ENCODE measurements at regions not wholly inside any gene's neighbourhood (a gene's known extent, or its start where the extent isn't known, plus 50 kb on each side); places are given as distances from the start of the nearest gene placed in this dataset.

DNA sequence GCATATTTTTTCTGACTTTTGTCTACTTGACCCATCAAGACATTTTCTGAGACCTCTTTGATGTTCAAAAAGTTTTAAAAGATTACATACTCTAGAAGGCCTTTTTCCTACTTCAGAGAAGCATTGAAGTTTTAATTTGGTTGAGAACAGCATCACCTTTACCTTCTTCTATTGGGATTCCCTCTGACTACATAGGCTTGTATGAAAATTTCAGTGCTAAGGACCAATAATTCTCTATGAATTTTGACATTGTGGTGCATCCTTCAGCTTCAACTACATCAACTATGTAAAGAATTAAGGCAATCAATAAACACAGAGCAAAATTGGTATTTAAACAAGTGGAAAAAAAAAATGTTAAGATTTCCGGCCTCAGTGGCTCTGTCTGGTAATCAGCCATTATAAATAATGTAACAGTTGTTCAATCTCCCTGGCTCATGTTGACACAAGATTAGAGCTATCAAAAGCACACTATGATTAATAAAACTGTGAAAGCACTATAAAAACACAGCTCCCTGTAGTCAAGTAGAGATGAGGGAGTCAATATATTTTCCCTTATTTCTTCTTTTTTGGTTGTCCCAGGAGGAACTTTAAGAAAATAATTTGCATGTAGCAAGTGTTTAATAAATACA is 627.0 kb upstream of the SYT4 start:
- no peak for TF ChIP-seq CTCF (IDR thresholded peaks at IDR 0.05; ENCODE audit: low read depth, low read length)
- no peak overlapping the region for H3K4me3 ChIP-seq (ENCODE audit: low read depth, low read length)
- DNase-seq (ENCODE audit: low read depth, low spot score), result no peak
- in situ Hi-C loops (cut with HindIII; ENCODE audit: low sequenced_read_pairs), result no loop called here

GRCh38 chr18:43914018-43914417 is 636.7 kb upstream of the SYT4 start:
- TF ChIP-seq CTCF (IDR thresholded peaks at IDR 0.05; ENCODE audit: low read depth, low read length), result no peak
- no peak for DNase-seq (ENCODE audit: low read depth, low spot score)
- in situ Hi-C loops (cut with HindIII; ENCODE audit: low sequenced_read_pairs), result no loop called here
- no peak overlapping the region for H3K4me3 ChIP-seq (ENCODE audit: low read depth, low read length)

- no peak overlapping the region for H3K4me3 ChIP-seq (ENCODE audit: low read depth, low read length)
- in situ Hi-C loops (cut with HindIII; ENCODE audit: low sequenced_read_pairs), result no loop called here
- DNase-seq (ENCODE audit: low read depth, low spot score), result no peak
- no peak for TF ChIP-seq CTCF (IDR thresholded peaks at IDR 0.05; ENCODE audit: low read depth, low read length)
Observed at GRCh38 chr18:43916984-43917383, 639.7 kb upstream of the SYT4 start.

- TF ChIP-seq CTCF (IDR thresholded peaks at IDR 0.05; ENCODE audit: low read depth, low read length), result no peak
- in situ Hi-C loops (cut with HindIII; ENCODE audit: low sequenced_read_pairs), result no loop called here
- no peak overlapping the region for H3K4me3 ChIP-seq (ENCODE audit: low read depth, low read length)
- no peak for DNase-seq (ENCODE audit: low read depth, low spot score)
Observed at GRCh38 chr18:43917520-43917919, 640.2 kb upstream of the SYT4 start.

DNA sequence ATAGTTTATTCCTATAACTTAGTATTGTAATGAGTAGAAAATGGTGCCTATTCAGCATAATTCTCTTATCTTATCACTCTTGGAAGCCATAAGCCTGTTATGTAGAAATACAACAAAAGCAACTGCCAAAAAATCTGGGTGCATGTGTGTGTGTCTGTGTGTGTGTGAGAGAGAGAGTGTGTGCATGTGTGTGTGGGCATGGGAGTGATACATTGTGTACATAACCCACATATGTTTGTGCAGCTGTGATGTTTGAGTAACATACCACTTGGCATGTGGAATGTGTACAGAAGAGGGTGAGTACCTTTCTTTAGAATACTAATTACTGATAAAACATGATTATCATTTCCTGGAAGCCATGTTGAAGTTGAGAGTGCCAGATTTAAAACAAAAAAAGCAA is 642.3 kb upstream of the SYT4 start:
- in situ Hi-C loops (cut with HindIII; ENCODE audit: low sequenced_read_pairs), result no loop called here
- TF ChIP-seq CTCF (IDR thresholded peaks at IDR 0.05; ENCODE audit: low read depth, low read length), result no peak
- DNase-seq (ENCODE audit: low read depth, low spot score), result no peak
- no peak overlapping the region for H3K4me3 ChIP-seq (ENCODE audit: low read depth, low read length)

- H3K4me3 ChIP-seq (ENCODE audit: low read depth, low read length), result no peak overlapping the region
- DNase-seq (ENCODE audit: low read depth, low spot score), result no peak
- TF ChIP-seq CTCF (IDR thresholded peaks at IDR 0.05; ENCODE audit: low read depth, low read length), result no peak
- in situ Hi-C loops (cut with HindIII; ENCODE audit: low sequenced_read_pairs), result no loop called here
Observed at GRCh38 chr18:43931439-43931838, 654.1 kb upstream of the SYT4 start.

DNA sequence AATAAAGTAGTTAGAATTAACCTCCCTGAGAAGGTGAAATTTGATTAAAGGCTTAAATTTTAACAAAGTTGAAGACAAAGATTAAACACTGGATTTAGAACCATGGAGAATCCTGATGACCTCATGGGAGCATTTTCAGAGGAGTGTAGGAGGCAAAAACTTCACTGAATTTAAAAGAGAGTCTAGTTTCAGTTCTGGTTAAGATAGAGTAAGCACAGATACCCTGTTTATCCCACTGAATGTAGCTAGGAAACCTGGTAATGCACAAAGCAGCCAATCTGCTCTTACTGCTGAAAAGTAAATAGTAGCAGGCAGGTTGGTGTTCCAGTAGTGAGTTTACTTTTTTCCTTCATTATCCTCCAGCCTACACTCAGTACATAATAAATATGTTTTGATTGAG is 654.9 kb upstream of the SYT4 start:
- H3K4me3 ChIP-seq (ENCODE audit: low read depth, low read length), result no peak overlapping the region
- peak; percentile 12 for DNase-seq (ENCODE audit: low read depth, low spot score)
- in situ Hi-C loops (cut with HindIII; ENCODE audit: low sequenced_read_pairs), result no loop called here
- no peak for TF ChIP-seq CTCF (IDR thresholded peaks at IDR 0.05; ENCODE audit: low read depth, low read length)

Data from astrocyte of the spinal cord (primary cell).